H1 (cell line): ENCODE measurements at regions not wholly inside any gene's neighbourhood (a gene's known extent, or its start where the extent isn't known, plus 50 kb on each side); places are given as distances from the start of the nearest gene placed in this dataset.

Experiments used
- RBBP5 ChIP-seq: IDR thresholded peaks from 2 replicates; pipeline ENCODE4 v1.7.1; 2012; ENCODE audit warnings: low read depth, mild to moderate bottlenecking, inconsistent platforms, low read length, moderate library complexity, borderline replicate concordance
- SRF ChIP-seq: IDR thresholded peaks from 2 replicates; pipeline ENCODE4 v1.6.1; 2011; ENCODE audit warnings: mild to moderate bottlenecking, low read depth, low read length, moderate library complexity
- TBP ChIP-seq: IDR thresholded peaks from 2 replicates; pipeline ENCODE4 v1.6.1; 2011; ENCODE audit warnings: low read depth, low read length, improper control_type of control experiment
- TCF12 ChIP-seq: IDR thresholded peaks from 2 replicates; pipeline ENCODE4 v1.6.1; 2011; ENCODE audit warnings: low read depth, mild to moderate bottlenecking, low read length

DNA sequence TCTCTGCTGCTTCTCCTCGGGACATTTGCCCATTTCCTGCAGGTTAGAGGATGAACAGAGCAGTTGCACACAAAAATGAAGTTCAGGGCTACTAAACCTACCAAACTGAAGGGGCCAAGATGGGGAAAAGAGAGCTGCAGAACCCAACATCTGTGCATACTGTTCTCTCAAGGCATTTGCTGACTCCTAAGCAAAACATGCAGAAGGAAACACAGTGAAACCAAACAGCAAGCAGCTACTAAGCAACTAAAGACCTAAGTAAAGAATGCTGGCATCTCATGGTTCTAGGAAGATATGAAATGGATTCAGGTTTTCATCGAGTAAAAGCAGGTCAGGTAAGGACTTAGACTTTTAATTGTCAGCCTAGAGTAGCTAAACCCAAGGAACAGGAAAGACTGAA is 111.9 kb upstream of the SYT4 start (continued):
- TF ChIP-seq RBBP5 (no peak), SRF (no peak), TBP (no peak), TCF12 (no peak)
